ENCODE measurements at regions not wholly inside any gene's neighbourhood (a gene's known extent, or its start where the extent isn't known, plus 50 kb on each side); places are given as distances from the start of the nearest gene placed in this dataset.
"Not testable (repeated sequence)": the region's sequence is repeated elsewhere in the genome, so short reads cannot be mapped to it uniquely, and the experiment has no call there.

GRCh38 chr7:13025043-13025442 lies 337.6 kb downstream of the ARL4A start:
- CTCF ChIA-PET; H3K36me3 Mint-ChIP-seq; H3K4me3 Mint-ChIP-seq; H3K27ac ChIP-seq (ENCODE audit: low read depth, low read length); H3K27ac Mint-ChIP-seq; intact Hi-C loops (cut with micrococcal nuclease); DNase-seq; H3K36me3 ChIP-seq (ENCODE audit: control insufficient read depth in 2 of 3, insufficient read depth in 3 of 3, low read length in 3 of 3); H3K9me3 Mint-ChIP-seq; H3K4me1 Mint-ChIP-seq; ATAC-seq; H3K9me3 ChIP-seq (ENCODE audit: control insufficient read depth in 2 of 3, low read length in 3 of 3); H3K4me1 ChIP-seq (ENCODE audit: control insufficient read depth in 2 of 2, insufficient read depth in 2 of 2, low read length in 2 of 2); H3K4me3 ChIP-seq (ENCODE audit: low read length); POLR2A ChIA-PET; H3K27me3 ChIP-seq (ENCODE audit: control insufficient read depth in 2 of 2, insufficient read depth in 2 of 2, low read length in 2 of 2): not testable (repeated sequence)
- H3K27me3 Mint-ChIP-seq = peaks cover 0 to 17% (median 5%) of the 10 kb centered on the region in 5 donors

DNA sequence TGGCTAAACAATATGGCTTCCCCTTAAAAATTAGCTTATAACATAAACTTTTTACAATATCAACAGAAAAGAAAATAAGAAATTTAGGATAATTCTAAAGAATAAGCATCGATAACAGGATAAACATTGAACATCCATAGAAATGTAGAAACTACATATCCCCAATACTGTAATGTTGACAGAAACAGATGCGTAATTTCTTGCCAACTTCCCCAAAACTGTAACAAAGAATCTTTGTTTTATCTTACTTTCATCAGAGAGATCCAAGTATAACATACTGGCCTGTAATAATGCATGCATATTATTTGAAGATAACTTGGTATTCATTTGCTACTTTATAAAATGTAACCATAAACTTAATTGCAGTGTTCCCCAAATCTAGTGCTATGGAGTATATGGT lies 339.9 kb downstream of the ARL4A start:
- Histone ChIP-seq H3K9me3 (ENCODE audit: control insufficient read depth in 2 of 3, low read length in 3 of 3) (no peaks in the 10 kb centered on the region), H3K27ac (ENCODE audit: low read depth, low read length) (no peak overlapping the region), H3K27me3 (ENCODE audit: control insufficient read depth in 2 of 2, insufficient read depth in 2 of 2, low read length in 2 of 2) (no peaks in the 10 kb centered on the region), H3K4me1 (ENCODE audit: control insufficient read depth in 2 of 2, insufficient read depth in 2 of 2, low read length in 2 of 2) (no peaks in the 10 kb centered on the region), H3K36me3 (ENCODE audit: control insufficient read depth in 2 of 3, insufficient read depth in 3 of 3, low read length in 3 of 3) (no peaks in the 10 kb centered on the region), H3K4me3 (ENCODE audit: low read length) (no peak overlapping the region)
- CTCF ChIA-PET = no interaction called here
- no peak for DNase-seq
- intact Hi-C loops (cut with micrococcal nuclease) = no loop called here
- Mint-ChIP-seq H3K36me3 (no peaks in the 10 kb centered on the region), H3K27ac (no peak overlapping the region), H3K9me3 (peaks cover 0 to 1% (median 0%) of the 10 kb centered on the region in 11 donors), H3K27me3 (peaks cover 0 to 21% (median 5%) of the 10 kb centered on the region in 5 donors), H3K4me3 (no peak overlapping the region), H3K4me1 (no peaks in the 10 kb centered on the region)
- POLR2A ChIA-PET = no interaction called here
- no peak for ATAC-seq

GRCh38 chr7:13028036-13028824 lies 340.8 kb downstream of the ARL4A start:
- no peaks in the 10 kb centered on the region for H3K9me3 ChIP-seq (ENCODE audit: control insufficient read depth in 2 of 3, low read length in 3 of 3)
- no peaks in the 10 kb centered on the region for H3K4me1 Mint-ChIP-seq
- DNase-seq (no peak), ATAC-seq (no peak)
- no peak overlapping the region for H3K27ac Mint-ChIP-seq
- H3K4me3 Mint-ChIP-seq = no peak overlapping the region
- POLR2A ChIA-PET = no interaction called here
- H3K36me3 ChIP-seq (ENCODE audit: control insufficient read depth in 2 of 3, insufficient read depth in 3 of 3, low read length in 3 of 3) = no peaks in the 10 kb centered on the region
- intact Hi-C loops (cut with micrococcal nuclease) = no loop called here
- H3K9me3 Mint-ChIP-seq = peaks cover 0 to 1% (median 0%) of the 10 kb centered on the region in 11 donors
- H3K27me3 Mint-ChIP-seq = peaks cover 0 to 21% (median 3%) of the 10 kb centered on the region in 5 donors
- no peak overlapping the region for H3K4me3 ChIP-seq (ENCODE audit: low read length)
- no peaks in the 10 kb centered on the region for H3K27me3 ChIP-seq (ENCODE audit: control insufficient read depth in 2 of 2, insufficient read depth in 2 of 2, low read length in 2 of 2)
- H3K36me3 Mint-ChIP-seq = no peaks in the 10 kb centered on the region
- CTCF ChIA-PET = no interaction called here
- H3K4me1 ChIP-seq (ENCODE audit: control insufficient read depth in 2 of 2, insufficient read depth in 2 of 2, low read length in 2 of 2) = no peaks in the 10 kb centered on the region
- no peak overlapping the region for H3K27ac ChIP-seq (ENCODE audit: low read depth, low read length)

DNA sequence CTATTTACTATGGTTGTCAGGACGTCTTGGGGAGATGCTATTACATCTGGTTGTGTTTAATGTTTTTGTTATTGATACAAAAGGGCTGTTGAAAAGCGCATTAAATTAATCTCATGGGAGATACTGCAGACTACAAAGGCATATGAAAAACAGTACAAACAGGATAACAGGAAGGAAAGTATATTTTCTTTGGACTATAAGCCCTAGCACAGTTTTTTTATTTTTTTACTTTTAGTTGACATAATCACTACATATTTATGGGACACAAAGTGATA lies 341.3 kb downstream of the ARL4A start:
- Histone ChIP-seq H3K9me3 (ENCODE audit: control insufficient read depth in 2 of 3, low read length in 3 of 3) (no peaks in the 10 kb centered on the region), H3K36me3 (ENCODE audit: control insufficient read depth in 2 of 3, insufficient read depth in 3 of 3, low read length in 3 of 3) (no peaks in the 10 kb centered on the region), H3K4me3 (ENCODE audit: low read length) (no peak overlapping the region), H3K27me3 (ENCODE audit: control insufficient read depth in 2 of 2, insufficient read depth in 2 of 2, low read length in 2 of 2) (no peaks in the 10 kb centered on the region), H3K27ac (ENCODE audit: low read depth, low read length) (no peak overlapping the region), H3K4me1 (ENCODE audit: control insufficient read depth in 2 of 2, insufficient read depth in 2 of 2, low read length in 2 of 2) (no peaks in the 10 kb centered on the region)
- Mint-ChIP-seq H3K9me3 (no peaks in the 10 kb centered on the region), H3K27ac (no peak overlapping the region), H3K27me3 (peaks cover 0 to 21% (median 3%) of the 10 kb centered on the region in 5 donors), H3K36me3 (no peaks in the 10 kb centered on the region), H3K4me1 (no peaks in the 10 kb centered on the region), H3K4me3 (no peak overlapping the region)
- intact Hi-C loops (cut with micrococcal nuclease) = no loop called here
- ChIA-PET POLR2A (no interaction called here), CTCF (no interaction called here)
- DNase-seq (no peak), ATAC-seq (no peak)

DNA sequence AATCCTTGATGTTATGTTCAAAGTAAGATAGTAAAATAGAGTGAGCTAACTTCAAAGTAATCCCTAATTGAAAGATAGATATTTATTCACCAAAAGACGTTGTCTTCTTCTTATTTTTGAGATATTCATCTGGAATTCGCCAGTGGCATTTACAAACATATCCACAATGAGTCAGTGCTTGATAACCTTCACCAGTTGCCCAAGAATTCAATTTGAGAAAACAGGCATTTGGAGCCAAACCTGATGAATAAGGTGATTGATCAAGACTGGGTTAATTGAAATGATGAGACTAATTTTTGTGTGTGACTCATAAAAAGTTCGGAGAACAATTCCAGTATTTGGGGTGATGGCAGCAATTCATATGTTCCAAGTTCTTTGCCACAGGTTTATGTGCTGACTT lies 344.0 kb downstream of the ARL4A start:
- intact Hi-C loops (cut with micrococcal nuclease) = no loop called here
- no peaks in the 10 kb centered on the region for H3K4me1 ChIP-seq (ENCODE audit: control insufficient read depth in 2 of 2, insufficient read depth in 2 of 2, low read length in 2 of 2)
- Mint-ChIP-seq H3K4me3 (no peak overlapping the region), H3K27ac (no peak overlapping the region), H3K36me3 (peaks cover 0 to 6% (median 0%) of the 10 kb centered on the region in 5 donors), H3K4me1 (no peaks in the 10 kb centered on the region), H3K27me3 (peaks cover 0 to 24% (median 5%) of the 10 kb centered on the region in 5 donors), H3K9me3 (peaks cover 0 to 10% (median 4%) of the 10 kb centered on the region in 11 donors)
- no peaks in the 10 kb centered on the region for H3K9me3 ChIP-seq (ENCODE audit: control insufficient read depth in 2 of 3, low read length in 3 of 3)
- H3K4me3 ChIP-seq (ENCODE audit: low read length) = no peak overlapping the region
- no peaks in the 10 kb centered on the region for H3K36me3 ChIP-seq (ENCODE audit: control insufficient read depth in 2 of 3, insufficient read depth in 3 of 3, low read length in 3 of 3)
- ChIA-PET CTCF (no interaction called here), POLR2A (no interaction called here)
- DNase-seq (no peak), ATAC-seq (no peak)
- no peak overlapping the region for H3K27ac ChIP-seq (ENCODE audit: low read depth, low read length)
- H3K27me3 ChIP-seq (ENCODE audit: control insufficient read depth in 2 of 2, insufficient read depth in 2 of 2, low read length in 2 of 2) = no peaks in the 10 kb centered on the region

DNA sequence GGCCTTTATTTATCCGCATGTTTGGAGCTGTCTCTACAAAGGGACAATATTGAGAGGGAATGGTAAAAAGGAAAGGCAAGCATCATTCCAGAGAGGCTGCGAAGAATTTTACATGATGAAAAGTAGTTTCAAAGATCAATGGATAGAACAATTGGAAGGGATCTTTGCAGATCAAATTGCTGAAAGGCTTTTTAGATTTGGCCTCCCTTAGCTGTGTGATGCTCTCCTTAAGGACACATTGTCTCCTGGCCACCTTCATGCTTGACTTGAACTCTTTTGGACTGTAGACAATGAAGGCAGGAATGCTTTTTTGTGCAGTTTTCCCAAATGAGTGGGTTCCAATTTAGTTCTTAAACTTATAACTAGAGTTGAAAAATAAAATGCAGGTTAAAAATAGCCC lies 344.7 kb downstream of the ARL4A start:
- intact Hi-C loops (cut with micrococcal nuclease) = no loop called here
- no peak overlapping the region for H3K4me3 Mint-ChIP-seq
- peaks cover 0 to 22% (median 5%) of the 10 kb centered on the region in 5 donors for H3K27me3 Mint-ChIP-seq
- Histone ChIP-seq H3K4me1 (ENCODE audit: control insufficient read depth in 2 of 2, insufficient read depth in 2 of 2, low read length in 2 of 2) (no peaks in the 10 kb centered on the region), H3K27ac (ENCODE audit: low read depth, low read length) (no peak overlapping the region), H3K4me3 (ENCODE audit: low read length) (no peak overlapping the region), H3K36me3 (ENCODE audit: control insufficient read depth in 2 of 3, insufficient read depth in 3 of 3, low read length in 3 of 3) (no peaks in the 10 kb centered on the region), H3K27me3 (ENCODE audit: control insufficient read depth in 2 of 2, insufficient read depth in 2 of 2, low read length in 2 of 2) (no peaks in the 10 kb centered on the region), H3K9me3 (ENCODE audit: control insufficient read depth in 2 of 3, low read length in 3 of 3) (no peaks in the 10 kb centered on the region)
- H3K27ac Mint-ChIP-seq = no peak overlapping the region
- DNase-seq (no peak), ATAC-seq (no peak)
- H3K4me1 Mint-ChIP-seq = no peaks in the 10 kb centered on the region
- ChIA-PET CTCF (no interaction called here), POLR2A (no interaction called here)
- H3K9me3 Mint-ChIP-seq = peaks cover 0 to 12% (median 4%) of the 10 kb centered on the region in 11 donors
- peaks cover 0 to 6% (median 0%) of the 10 kb centered on the region in 5 donors for H3K36me3 Mint-ChIP-seq

- intact Hi-C loops (cut with micrococcal nuclease) = no loop called here
Observed at GRCh38 chr7:13032576-13032975, 345.1 kb downstream of the ARL4A start.

More at GRCh38 chr7:13032576-13032975, 345.1 kb downstream of the ARL4A start:
- DNase-seq (no peak), ATAC-seq (no peak)
- H3K4me3 Mint-ChIP-seq = no peak overlapping the region
- peaks cover 0 to 17% (median 5%) of the 10 kb centered on the region in 5 donors for H3K27me3 Mint-ChIP-seq
- Histone ChIP-seq H3K4me3 (ENCODE audit: low read length) (no peak overlapping the region), H3K4me1 (ENCODE audit: control insufficient read depth in 2 of 2, insufficient read depth in 2 of 2, low read length in 2 of 2) (no peaks in the 10 kb centered on the region), H3K9me3 (ENCODE audit: control insufficient read depth in 2 of 3, low read length in 3 of 3) (no peaks in the 10 kb centered on the region), H3K27me3 (ENCODE audit: control insufficient read depth in 2 of 2, insufficient read depth in 2 of 2, low read length in 2 of 2) (no peaks in the 10 kb centered on the region), H3K27ac (ENCODE audit: low read depth, low read length) (no peak overlapping the region), H3K36me3 (ENCODE audit: control insufficient read depth in 2 of 3, insufficient read depth in 3 of 3, low read length in 3 of 3) (no peaks in the 10 kb centered on the region)
- peaks cover 0 to 6% (median 0%) of the 10 kb centered on the region in 5 donors for H3K36me3 Mint-ChIP-seq
- ChIA-PET POLR2A (no interaction called here), CTCF (interaction anchor here (0.6 kb wide), 1 partner anchor 317 kb away, joined by 3 read pairs; no protein-coding TSS in a partner anchor)
- H3K27ac Mint-ChIP-seq = no peak overlapping the region
- no peaks in the 10 kb centered on the region for H3K4me1 Mint-ChIP-seq
- peaks cover 0 to 12% (median 4%) of the 10 kb centered on the region in 11 donors for H3K9me3 Mint-ChIP-seq
